ENCODE measurements at regions not wholly inside any gene's neighbourhood (a gene's known extent, or its start where the extent isn't known, plus 50 kb on each side); places are given as distances from the start of the nearest gene placed in this dataset.

GRCh38 chr9:86641970-86642369 lies 287.8 kb upstream of the TUT7 start:
- H3K9me3 ChIP-seq (ENCODE audit: insufficient read depth, low read length): no peaks in the 10 kb centered on the region
- no peak overlapping the region for H3K9ac ChIP-seq (ENCODE audit: low read length)
- no peaks in the 10 kb centered on the region for H3K9me2 ChIP-seq (replicated peaks; ENCODE audit: insufficient read depth, low read length)
- H4K20me1 ChIP-seq (ENCODE audit: low read depth, low read length): no peaks in the 10 kb centered on the region
- no peaks in the 10 kb centered on the region for H3K36me3 ChIP-seq (ENCODE audit: low read length)
- H3K27me3 ChIP-seq (ENCODE audit: low read length): no peaks in the 10 kb centered on the region
- no peak overlapping the region for H2AFZ ChIP-seq (ENCODE audit: low read depth, low read length, severe bottlenecking)
- no peak overlapping the region for H3K4me2 ChIP-seq (ENCODE audit: low read depth, low read length, poor library complexity, severe bottlenecking)
- H3K27ac ChIP-seq (ENCODE audit: low read depth, low read length): no peak overlapping the region
- H3K79me2 ChIP-seq (ENCODE audit: insufficient read depth, low read length): no peaks in the 10 kb centered on the region
- no peak overlapping the region for H3K4me3 ChIP-seq (ENCODE audit: insufficient read depth, low read length, poor library complexity, severe bottlenecking)
- H3F3A ChIP-seq (ENCODE audit: insufficient read depth): no peaks in the 10 kb centered on the region
- no peak for TF ChIP-seq CTCF (IDR thresholded peaks at IDR 0.05; ENCODE audit: insufficient read depth, low read length, poor library complexity, severe bottlenecking)
- no peak for TF ChIP-seq EZH2phosphoT487 (conservative IDR thresholded peaks at IDR 0.05; ENCODE audit: low read length)

- H2AFZ ChIP-seq (ENCODE audit: low read depth, low read length, severe bottlenecking): no peak overlapping the region
- no peaks in the 10 kb centered on the region for H3K9me2 ChIP-seq (replicated peaks; ENCODE audit: insufficient read depth, low read length)
- no peaks in the 10 kb centered on the region for H3F3A ChIP-seq (ENCODE audit: insufficient read depth)
- H3K4me3 ChIP-seq (ENCODE audit: insufficient read depth, low read length, poor library complexity, severe bottlenecking): no peak overlapping the region
- no peaks in the 10 kb centered on the region for H3K36me3 ChIP-seq (ENCODE audit: low read length)
- H3K27me3 ChIP-seq (ENCODE audit: low read length): no peaks in the 10 kb centered on the region
- no peak overlapping the region for H3K9ac ChIP-seq (ENCODE audit: low read length)
- no peaks in the 10 kb centered on the region for H4K20me1 ChIP-seq (ENCODE audit: low read depth, low read length)
- H3K79me2 ChIP-seq (ENCODE audit: insufficient read depth, low read length): no peaks in the 10 kb centered on the region
- H3K9me3 ChIP-seq (ENCODE audit: insufficient read depth, low read length): no peaks in the 10 kb centered on the region
- no peak overlapping the region for H3K27ac ChIP-seq (ENCODE audit: low read depth, low read length)
- no peak for TF ChIP-seq CTCF (IDR thresholded peaks at IDR 0.05; ENCODE audit: insufficient read depth, low read length, poor library complexity, severe bottlenecking)
- no peak for TF ChIP-seq EZH2phosphoT487 (conservative IDR thresholded peaks at IDR 0.05; ENCODE audit: low read length)
- no peak overlapping the region for H3K4me2 ChIP-seq (ENCODE audit: low read depth, low read length, poor library complexity, severe bottlenecking)
Measured at GRCh38 chr9:86639899-86640379, 285.7 kb upstream of the TUT7 start.

- Histone ChIP-seq H3K9me2 (replicated peaks; ENCODE audit: insufficient read depth, low read length) (no peaks in the 10 kb centered on the region), H3K27me3 (ENCODE audit: low read length) (no peaks in the 10 kb centered on the region), H3K36me3 (ENCODE audit: low read length) (no peaks in the 10 kb centered on the region), H3F3A (ENCODE audit: insufficient read depth) (no peaks in the 10 kb centered on the region), H3K79me2 (ENCODE audit: insufficient read depth, low read length) (no peaks in the 10 kb centered on the region), H4K20me1 (ENCODE audit: low read depth, low read length) (no peaks in the 10 kb centered on the region), H3K4me2 (ENCODE audit: low read depth, low read length, poor library complexity, severe bottlenecking) (no peak overlapping the region), H3K4me3 (ENCODE audit: insufficient read depth, low read length, poor library complexity, severe bottlenecking) (no peak overlapping the region), H3K9ac (ENCODE audit: low read length) (no peak overlapping the region), H2AFZ (ENCODE audit: low read depth, low read length, severe bottlenecking) (no peak overlapping the region), H3K9me3 (ENCODE audit: insufficient read depth, low read length) (no peaks in the 10 kb centered on the region), H3K27ac (ENCODE audit: low read depth, low read length) (no peak overlapping the region)
- TF ChIP-seq CTCF (IDR thresholded peaks at IDR 0.05; ENCODE audit: insufficient read depth, low read length, poor library complexity, severe bottlenecking): no peak
- TF ChIP-seq EZH2phosphoT487 (conservative IDR thresholded peaks at IDR 0.05; ENCODE audit: low read length): no peak
Measured at GRCh38 chr9:86639287-86639686, 285.1 kb upstream of the TUT7 start.
